Duodenal mucosa (tissue), 2 donors: ENCODE measurements at regions not wholly inside any gene's neighbourhood (a gene's known extent, or its start where the extent isn't known, plus 50 kb on each side); places are given as distances from the start of the nearest gene placed in this dataset.

Experiments
- H3K27ac ChIP-seq: one replicate; pipeline ENCODE4 v1.7.0; 2013; ENCODE audit warnings: low read depth, low read length
- H3K27me3 ChIP-seq, 2 donors: one replicate each; pipeline ENCODE4 v1.7.0; 2013; ENCODE audit warnings: low read length in 2 of 2, control low read depth in 1 of 2; ENCODE audit not compliant: insufficient read depth in 2 of 2, control insufficient read depth in 1 of 2
- H3K36me3 ChIP-seq, 2 donors: one replicate each; pipeline ENCODE4 v1.7.0; 2013; ENCODE audit warnings: low read length in 2 of 2, control low read depth in 1 of 2; ENCODE audit not compliant: insufficient read depth in 2 of 2, control insufficient read depth in 1 of 2
- H3K4me1 ChIP-seq, 2 donors: one replicate each; pipeline ENCODE4 v1.7.0; 2013; ENCODE audit warnings: low read length in 2 of 2, control low read depth in 1 of 2; ENCODE audit not compliant: insufficient read depth in 2 of 2, control insufficient read depth in 1 of 2
- H3K4me3 ChIP-seq, 2 donors: one replicate each; pipeline ENCODE4 v1.7.0; 2013; ENCODE audit warnings: low read length in 2 of 2, low read depth in 1 of 2
- H3K9ac ChIP-seq, 2 donors: one replicate each; pipeline ENCODE4 v1.7.0; 2013; ENCODE audit warnings: low read length in 2 of 2, low read depth in 1 of 2
- H3K9me3 ChIP-seq, 2 donors: one replicate each; pipeline ENCODE4 v1.7.0; 2013; ENCODE audit warnings: low read length in 2 of 2, control low read depth in 1 of 2; ENCODE audit not compliant: control insufficient read depth in 1 of 2

DNA sequence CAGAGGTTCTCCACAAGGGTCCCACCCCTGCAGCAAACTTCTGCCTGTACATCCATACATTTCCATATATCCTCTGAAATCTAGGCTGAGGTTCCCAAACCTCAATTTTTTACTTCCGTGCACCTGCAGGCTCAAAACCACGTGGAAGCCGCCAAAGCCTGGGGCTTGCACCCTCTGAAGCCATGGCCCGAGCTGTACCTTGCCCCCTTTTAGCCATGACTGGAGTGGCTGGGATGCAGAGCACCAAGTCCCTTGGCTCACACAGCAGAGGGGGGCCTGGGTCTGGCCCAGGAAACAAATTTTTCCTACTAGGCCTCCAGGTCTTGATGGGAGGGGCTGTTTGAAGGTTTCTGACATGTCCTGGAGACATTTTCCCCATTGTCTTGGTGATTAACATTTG, 84.4 kb downstream of the FSCB start:
- H3K36me3 ChIP-seq: no peaks in the 10 kb centered on the region
- H3K27me3 ChIP-seq: no peaks in the 10 kb centered on the region
- H3K4me1 ChIP-seq: no peaks in the 10 kb centered on the region
- no peak overlapping the region for H3K27ac ChIP-seq
- no peak overlapping the region for H3K9ac ChIP-seq
- H3K9me3 ChIP-seq: peaks cover 2 to 6% of the 10 kb centered on the region in 2 donors
- H3K4me3 ChIP-seq: no peak overlapping the region

DNA sequence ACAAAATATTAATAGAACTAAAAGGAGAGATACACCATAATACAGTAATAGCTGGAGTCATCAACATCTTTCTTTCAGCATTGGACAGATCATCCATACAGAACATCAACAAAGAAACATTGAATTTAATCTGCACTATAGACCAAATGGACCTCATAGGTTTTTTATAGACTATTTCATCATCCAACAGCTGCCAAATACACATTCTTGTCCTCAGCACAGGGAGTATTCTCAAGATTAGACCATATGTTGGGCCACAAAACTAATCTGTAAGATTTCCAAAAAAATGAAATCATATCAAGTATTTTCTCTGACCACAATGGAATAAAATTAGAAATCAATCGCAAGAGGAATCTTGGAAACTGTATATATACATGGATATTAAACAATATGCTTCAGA, 86.9 kb downstream of the FSCB start:
- Histone ChIP-seq H3K4me3 (no peak overlapping the region), H3K36me3 (no peaks in the 10 kb centered on the region), H3K27me3 (no peaks in the 10 kb centered on the region), H3K9ac (no peak overlapping the region), H3K9me3 (peaks cover 2 to 14% of the 10 kb centered on the region in 2 donors), H3K27ac (no peak overlapping the region), H3K4me1 (no peaks in the 10 kb centered on the region)

DNA sequence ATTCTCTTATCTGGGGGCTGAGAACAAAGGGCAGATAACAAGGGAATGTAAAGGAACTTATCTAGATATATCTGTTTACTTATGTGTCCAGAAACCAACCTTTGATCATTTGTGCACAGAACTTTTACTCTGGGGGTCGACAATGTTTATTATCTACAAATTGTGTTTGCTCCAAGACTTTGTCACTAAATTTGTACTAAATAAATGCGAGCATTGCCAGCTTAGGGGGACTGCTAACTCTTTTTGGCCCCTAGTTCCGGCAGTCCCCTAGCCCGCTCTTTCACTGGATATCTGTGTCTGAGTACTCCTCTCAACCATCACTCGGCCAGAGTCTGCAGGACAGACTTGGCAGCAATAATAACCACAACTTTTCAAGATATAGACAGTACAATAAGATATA, 88.2 kb downstream of the FSCB start:
- H3K4me1 ChIP-seq: no peaks in the 10 kb centered on the region
- H3K36me3 ChIP-seq: no peaks in the 10 kb centered on the region
- H3K9me3 ChIP-seq: peaks cover 2 to 14% of the 10 kb centered on the region in 2 donors
- H3K9ac ChIP-seq: no peak overlapping the region
- no peaks in the 10 kb centered on the region for H3K27me3 ChIP-seq
- H3K27ac ChIP-seq: no peak overlapping the region
- H3K4me3 ChIP-seq: no peak overlapping the region

DNA sequence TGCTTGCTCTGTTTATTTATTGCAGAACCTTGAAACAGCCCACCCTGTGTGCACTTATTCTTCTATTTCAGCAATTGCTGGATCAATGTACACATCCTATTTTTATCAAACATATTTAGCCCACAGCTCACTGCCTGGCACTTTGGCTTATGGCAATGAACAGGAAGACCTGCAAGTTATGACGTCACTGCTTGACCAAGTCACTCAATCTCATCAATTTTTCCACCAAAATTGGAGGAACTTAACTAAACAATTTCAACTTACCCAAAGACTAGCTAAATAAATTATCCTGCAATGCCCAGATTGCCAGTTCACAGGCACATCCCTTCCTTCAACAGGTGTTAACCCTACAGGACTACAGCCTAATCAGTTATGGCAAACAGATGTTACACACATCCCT, 89.3 kb downstream of the FSCB start:
- H3K4me1 ChIP-seq: no peaks in the 10 kb centered on the region
- H3K4me3 ChIP-seq: no peak overlapping the region
- H3K27ac ChIP-seq: no peak overlapping the region

DNA sequence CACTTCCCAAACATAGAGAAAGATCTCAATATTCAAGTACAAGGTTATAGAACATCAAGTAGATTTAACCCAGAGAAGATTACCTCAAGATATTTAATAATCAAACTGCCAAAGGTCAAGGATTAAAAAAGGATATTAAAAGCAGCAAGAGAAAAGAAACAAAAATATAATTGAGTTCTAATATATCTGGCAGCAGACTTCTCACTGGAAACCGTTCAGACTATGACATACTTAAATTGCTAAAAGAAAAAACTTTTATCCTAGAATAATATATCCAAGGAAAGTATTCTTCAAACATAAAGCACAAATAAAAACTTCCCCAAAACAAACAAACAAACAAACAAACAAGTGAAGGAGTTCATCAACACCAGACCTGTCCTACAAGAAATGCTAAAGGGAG, 92.4 kb downstream of the FSCB start:
- Histone ChIP-seq H3K4me3 (no peak overlapping the region), H3K27ac (no peak overlapping the region), H3K36me3 (no peaks in the 10 kb centered on the region), H3K4me1 (no peaks in the 10 kb centered on the region), H3K9ac (no peak overlapping the region), H3K9me3 (peaks cover 0 to 14% of the 10 kb centered on the region in 2 donors), H3K27me3 (no peaks in the 10 kb centered on the region)

More for the DNA sequence above, 89.3 kb downstream of the FSCB start:
- Histone ChIP-seq H3K9ac (no peak overlapping the region), H3K9me3 (peaks cover 2 to 14% of the 10 kb centered on the region in 2 donors), H3K27me3 (no peaks in the 10 kb centered on the region), H3K36me3 (no peaks in the 10 kb centered on the region)

DNA sequence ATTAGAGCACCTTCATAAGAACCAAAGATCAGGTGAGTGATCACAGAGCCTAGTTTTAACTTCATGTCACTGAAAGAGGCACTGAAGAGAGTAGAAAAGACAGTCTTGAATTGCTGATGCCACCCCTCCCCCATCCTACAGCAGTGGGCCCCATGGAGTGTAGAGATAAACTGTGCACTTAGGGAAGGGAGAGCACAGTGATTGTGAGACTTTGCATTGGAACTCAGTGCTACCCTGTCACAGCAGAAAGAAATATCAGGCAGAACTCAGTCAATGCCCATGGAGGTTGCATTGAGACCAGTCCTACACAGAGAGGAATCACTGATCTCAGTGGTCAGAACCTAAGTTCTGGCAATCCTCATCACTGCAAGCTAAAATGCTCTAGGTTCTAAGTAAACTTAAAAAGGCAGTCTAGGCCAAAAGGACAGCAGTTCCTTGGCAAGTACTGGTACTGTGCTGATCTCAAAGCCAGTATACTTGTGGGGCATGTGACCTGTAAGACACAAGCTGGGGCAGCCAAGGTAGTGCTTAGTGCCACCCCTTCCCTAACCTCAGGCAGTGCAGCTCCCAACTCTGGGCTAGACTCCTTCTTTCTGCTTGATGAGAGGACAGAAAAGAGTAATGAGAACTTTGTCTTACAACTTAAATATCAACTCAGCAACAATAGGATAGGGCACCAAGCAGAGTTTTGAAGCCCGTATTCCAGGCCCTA, 94.1 kb downstream of the FSCB start:
- Histone ChIP-seq H3K9me3 (peaks cover 0 to 11% of the 10 kb centered on the region in 2 donors), H3K27ac (no peak overlapping the region), H3K36me3 (no peaks in the 10 kb centered on the region), H3K27me3 (no peaks in the 10 kb centered on the region), H3K9ac (no peak overlapping the region), H3K4me1 (no peaks in the 10 kb centered on the region), H3K4me3 (no peak overlapping the region)

DNA sequence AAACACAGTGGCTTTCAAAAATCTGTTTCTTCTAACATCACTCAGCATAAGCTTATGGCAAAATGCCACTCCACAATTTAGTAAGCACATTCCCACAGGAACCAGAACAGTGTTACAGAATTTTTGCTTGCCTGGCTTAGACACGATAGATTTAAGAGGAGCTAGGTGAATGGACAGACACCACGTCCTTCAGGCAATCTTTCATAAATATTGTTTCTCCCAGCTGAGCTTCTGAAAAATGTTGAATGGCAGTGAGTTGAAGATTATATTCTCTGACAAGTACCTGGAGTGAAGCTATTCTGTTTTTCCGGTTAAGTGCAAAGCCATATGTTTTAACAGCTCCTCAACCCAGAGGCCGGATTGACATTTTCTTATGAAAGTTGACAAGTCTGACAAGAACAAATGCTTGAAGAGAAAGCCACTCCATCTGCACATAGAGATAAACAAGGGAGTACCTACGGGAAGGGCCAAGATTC, 102.0 kb downstream of the FSCB start:
- no peak overlapping the region for H3K9ac ChIP-seq
- no peaks in the 10 kb centered on the region for H3K9me3 ChIP-seq
- H3K27ac ChIP-seq: no peak overlapping the region
- H3K36me3 ChIP-seq: no peaks in the 10 kb centered on the region
- H3K4me1 ChIP-seq: no peaks in the 10 kb centered on the region
- H3K27me3 ChIP-seq: no peaks in the 10 kb centered on the region
- no peak overlapping the region for H3K4me3 ChIP-seq

DNA sequence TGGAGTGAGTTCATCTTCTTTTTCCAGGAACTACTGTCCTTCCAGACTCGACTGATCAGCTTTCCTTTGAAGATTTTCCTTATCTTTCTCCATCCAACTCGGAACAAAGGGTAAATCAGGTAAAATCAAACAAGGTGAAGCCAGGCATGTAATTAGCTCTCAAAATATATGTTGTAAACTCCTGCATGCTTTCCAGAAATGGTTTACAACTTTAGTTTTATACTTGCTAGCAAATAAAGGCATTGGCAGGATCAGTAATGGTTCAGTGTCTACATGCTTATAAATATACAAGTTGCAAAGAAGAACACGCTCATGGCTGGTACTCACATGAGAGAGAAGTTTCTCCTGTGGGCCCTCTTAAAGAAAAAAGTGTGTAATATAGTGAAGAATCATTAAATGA, 102.5 kb downstream of the FSCB start:
- Histone ChIP-seq H3K4me3 (no peak overlapping the region), H3K4me1 (no peaks in the 10 kb centered on the region), H3K9me3 (no peaks in the 10 kb centered on the region), H3K9ac (no peak overlapping the region), H3K27ac (no peak overlapping the region), H3K36me3 (no peaks in the 10 kb centered on the region), H3K27me3 (no peaks in the 10 kb centered on the region)

DNA sequence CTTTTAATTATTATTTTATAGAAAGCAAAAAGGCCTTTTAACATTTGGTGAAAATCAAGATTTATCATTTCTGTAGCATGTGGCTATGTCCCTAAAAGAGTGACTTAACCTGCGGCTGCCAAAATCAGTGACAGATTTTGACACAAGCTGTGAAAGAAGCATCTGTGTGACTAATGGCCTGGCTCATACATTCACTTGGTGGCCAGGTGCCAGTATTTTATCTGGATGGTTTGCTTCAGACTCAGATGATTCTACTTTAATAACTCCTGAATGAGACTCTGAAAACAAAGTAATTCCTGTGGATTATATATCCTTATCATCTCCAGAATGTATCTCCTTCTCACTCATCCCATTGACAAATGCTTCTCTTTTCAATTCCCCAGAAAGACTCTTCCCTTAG, 103.0 kb downstream of the FSCB start:
- Histone ChIP-seq H3K4me3 (no peak overlapping the region), H3K36me3 (no peaks in the 10 kb centered on the region), H3K9ac (no peak overlapping the region), H3K27me3 (no peaks in the 10 kb centered on the region), H3K27ac (no peak overlapping the region), H3K4me1 (no peaks in the 10 kb centered on the region), H3K9me3 (no peaks in the 10 kb centered on the region)

DNA sequence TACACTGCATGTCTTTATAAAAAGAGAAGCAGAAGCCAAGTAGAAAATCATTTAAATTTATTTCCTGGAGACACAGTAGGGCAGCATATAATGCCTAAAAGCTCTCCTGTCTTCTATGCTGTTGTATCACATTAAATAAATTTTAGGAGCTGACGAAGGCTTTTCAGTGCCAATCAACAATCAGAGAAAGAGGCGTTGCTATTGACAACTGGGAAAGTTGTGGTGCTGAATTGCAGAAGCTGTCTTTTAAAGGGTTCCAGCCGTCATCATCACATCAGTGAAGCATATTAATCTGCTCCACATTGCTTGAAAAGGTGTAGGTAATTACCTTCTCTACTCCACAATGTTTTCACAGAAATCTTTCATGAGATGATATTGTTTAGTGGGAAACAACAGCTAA, 103.9 kb downstream of the FSCB start:
- Histone ChIP-seq H3K36me3 (no peaks in the 10 kb centered on the region), H3K9me3 (no peaks in the 10 kb centered on the region), H3K4me3 (no peak overlapping the region), H3K27me3 (no peaks in the 10 kb centered on the region), H3K27ac (no peak overlapping the region), H3K4me1 (no peaks in the 10 kb centered on the region), H3K9ac (no peak overlapping the region)
